ENCODE measurements at regions not wholly inside any gene's neighbourhood (a gene's known extent, or its start where the extent isn't known, plus 50 kb on each side); places are given as distances from the start of the nearest gene placed in this dataset.

GRCh38 chr5:167894631-167895472 is 396.6 kb upstream of the WWC1 start:
- DNase-seq = no peak
- Mint-ChIP-seq H3K4me1 (no peaks in the 10 kb centered on the region), H3K9me3 (no peaks in the 10 kb centered on the region), H3K4me3 (no peak overlapping the region), H3K27ac (no peak overlapping the region), H3K36me3 (no peaks in the 10 kb centered on the region), H3K27me3 (no peaks in the 10 kb centered on the region)

- Mint-ChIP-seq H3K27me3 (no peaks in the 10 kb centered on the region), H3K27ac (no peak overlapping the region), H3K4me1 (no peaks in the 10 kb centered on the region), H3K9me3 (no peaks in the 10 kb centered on the region), H3K4me3 (no peak overlapping the region), H3K36me3 (no peaks in the 10 kb centered on the region)
- no peak for DNase-seq
These were observed 395.4 kb upstream of the WWC1 start for GRCh38 chr5:167895899-167896659.

- Mint-ChIP-seq H3K9me3 (no peaks in the 10 kb centered on the region), H3K27ac (no peak overlapping the region), H3K4me1 (no peaks in the 10 kb centered on the region), H3K4me3 (no peak overlapping the region), H3K36me3 (no peaks in the 10 kb centered on the region), H3K27me3 (no peaks in the 10 kb centered on the region)
- no peak for DNase-seq
These were observed 394.6 kb upstream of the WWC1 start for GRCh38 chr5:167896814-167897213.

GRCh38 chr5:167897371-167897770 is 394.1 kb upstream of the WWC1 start:
- Mint-ChIP-seq H3K4me3 (no peak overlapping the region), H3K36me3 (no peaks in the 10 kb centered on the region), H3K9me3 (no peaks in the 10 kb centered on the region), H3K4me1 (no peaks in the 10 kb centered on the region), H3K27me3 (no peaks in the 10 kb centered on the region), H3K27ac (no peak overlapping the region)
- DNase-seq = no peak

- Mint-ChIP-seq H3K4me3 (no peak overlapping the region), H3K36me3 (no peaks in the 10 kb centered on the region), H3K4me1 (no peaks in the 10 kb centered on the region), H3K27ac (no peak overlapping the region), H3K27me3 (no peaks in the 10 kb centered on the region), H3K9me3 (no peaks in the 10 kb centered on the region)
- DNase-seq = no peak
These were observed 392.9 kb upstream of the WWC1 start for GRCh38 chr5:167898361-167899042.

GRCh38 chr5:167899490-167900070 is 391.9 kb upstream of the WWC1 start:
- H3K4me1 Mint-ChIP-seq = no peaks in the 10 kb centered on the region
- no peaks in the 10 kb centered on the region for H3K27me3 Mint-ChIP-seq
- DNase-seq = no peak
- H3K9me3 Mint-ChIP-seq = no peaks in the 10 kb centered on the region
- H3K27ac Mint-ChIP-seq = no peak overlapping the region
- H3K36me3 Mint-ChIP-seq = no peaks in the 10 kb centered on the region
- no peak overlapping the region for H3K4me3 Mint-ChIP-seq

GRCh38 chr5:167900340-167900935 is 391.0 kb upstream of the WWC1 start:
- no peaks in the 10 kb centered on the region for H3K27me3 Mint-ChIP-seq
- H3K4me3 Mint-ChIP-seq = no peak overlapping the region
- no peak for DNase-seq
- no peak overlapping the region for H3K27ac Mint-ChIP-seq
- no peaks in the 10 kb centered on the region for H3K9me3 Mint-ChIP-seq
- H3K4me1 Mint-ChIP-seq = no peaks in the 10 kb centered on the region
- no peaks in the 10 kb centered on the region for H3K36me3 Mint-ChIP-seq

GRCh38 chr5:167902298-167902697 is 389.1 kb upstream of the WWC1 start:
- no peak for DNase-seq
- H3K9me3 Mint-ChIP-seq = no peaks in the 10 kb centered on the region
- H3K27me3 Mint-ChIP-seq = no peaks in the 10 kb centered on the region
- no peaks in the 10 kb centered on the region for H3K36me3 Mint-ChIP-seq
- no peaks in the 10 kb centered on the region for H3K4me1 Mint-ChIP-seq
- H3K4me3 Mint-ChIP-seq = no peak overlapping the region
- no peak overlapping the region for H3K27ac Mint-ChIP-seq

GRCh38 chr5:167903243-167903642 is 388.2 kb upstream of the WWC1 start:
- H3K4me3 Mint-ChIP-seq = no peak overlapping the region
- no peaks in the 10 kb centered on the region for H3K9me3 Mint-ChIP-seq
- no peaks in the 10 kb centered on the region for H3K27me3 Mint-ChIP-seq
- no peaks in the 10 kb centered on the region for H3K36me3 Mint-ChIP-seq
- no peak for DNase-seq
- H3K4me1 Mint-ChIP-seq = no peaks in the 10 kb centered on the region
- H3K27ac Mint-ChIP-seq = no peak overlapping the region

GRCh38 chr5:167903659-167904058 is 387.8 kb upstream of the WWC1 start:
- H3K4me1 Mint-ChIP-seq = no peaks in the 10 kb centered on the region
- no peaks in the 10 kb centered on the region for H3K27me3 Mint-ChIP-seq
- no peaks in the 10 kb centered on the region for H3K9me3 Mint-ChIP-seq
- H3K4me3 Mint-ChIP-seq = no peak overlapping the region
- DNase-seq = no peak
- H3K36me3 Mint-ChIP-seq = no peaks in the 10 kb centered on the region
- H3K27ac Mint-ChIP-seq = no peak overlapping the region

GRCh38 chr5:167905919-167906853 is 385.3 kb upstream of the WWC1 start:
- Mint-ChIP-seq H3K27ac (no peak overlapping the region), H3K27me3 (no peaks in the 10 kb centered on the region), H3K9me3 (no peaks in the 10 kb centered on the region), H3K4me3 (no peak overlapping the region), H3K36me3 (no peaks in the 10 kb centered on the region), H3K4me1 (no peaks in the 10 kb centered on the region)
- no peak for DNase-seq

GRCh38 chr5:167908606-167909005 is 382.8 kb upstream of the WWC1 start:
- no peak overlapping the region for H3K27ac Mint-ChIP-seq
- no peaks in the 10 kb centered on the region for H3K4me1 Mint-ChIP-seq
- H3K9me3 Mint-ChIP-seq = no peaks in the 10 kb centered on the region
- no peak overlapping the region for H3K4me3 Mint-ChIP-seq
- DNase-seq = no peak
- H3K36me3 Mint-ChIP-seq = no peaks in the 10 kb centered on the region
- no peaks in the 10 kb centered on the region for H3K27me3 Mint-ChIP-seq

GRCh38 chr5:167912941-167913665 is 378.3 kb upstream of the WWC1 start:
- no peaks in the 10 kb centered on the region for H3K4me1 Mint-ChIP-seq
- H3K27me3 Mint-ChIP-seq = no peaks in the 10 kb centered on the region
- no peaks in the 10 kb centered on the region for H3K36me3 Mint-ChIP-seq
- H3K4me3 Mint-ChIP-seq = no peak overlapping the region
- H3K27ac Mint-ChIP-seq = no peak overlapping the region
- DNase-seq = no peak
- no peaks in the 10 kb centered on the region for H3K9me3 Mint-ChIP-seq

Data from activated naive CD8-positive, alpha-beta T cell treated with anti-CD3 and anti-CD28 coated beads for 36 hours (primary cell).